ENCODE measurements at regions not wholly inside any gene's neighbourhood (a gene's known extent, or its start where the extent isn't known, plus 50 kb on each side); places are given as distances from the start of the nearest gene placed in this dataset.
"Not testable (repeated sequence)": the region's sequence is repeated elsewhere in the genome, so short reads cannot be mapped to it uniquely, and the experiment has no call there.

GRCh38 chr10:130958981-130959751 lies 352.4 kb downstream of the TCERG1L start:
- peak in 1 of 2 donors; percentile 21 for ATAC-seq

GRCh38 chr10:130959752-130960195 lies 351.7 kb downstream of the TCERG1L start:
- ATAC-seq = no peak

GRCh38 chr10:130960531-130960930 lies 351.0 kb downstream of the TCERG1L start:
- no peak for ATAC-seq

- no peak for ATAC-seq
Observed at GRCh38 chr10:130961506-130962239, 349.8 kb downstream of the TCERG1L start.

- ATAC-seq = no peak
Observed at GRCh38 chr10:130962240-130963051, 349.1 kb downstream of the TCERG1L start.

- ATAC-seq = no peak
Observed at GRCh38 chr10:130963052-130963393, 348.5 kb downstream of the TCERG1L start.

GRCh38 chr10:130963786-130964522 lies 347.6 kb downstream of the TCERG1L start:
- ATAC-seq = no peak

GRCh38 chr10:130964771-130965170 lies 346.8 kb downstream of the TCERG1L start:
- ATAC-seq = no peak

GRCh38 chr10:130967161-130967560 lies 344.4 kb downstream of the TCERG1L start:
- ATAC-seq = no peak

- ATAC-seq = no peak
Observed at GRCh38 chr10:130967784-130968183, 343.7 kb downstream of the TCERG1L start.

- no peak for ATAC-seq
Observed at GRCh38 chr10:130968511-130968910, 343.0 kb downstream of the TCERG1L start.

GRCh38 chr10:130968964-130969363 lies 342.6 kb downstream of the TCERG1L start:
- ATAC-seq = no peak

GRCh38 chr10:130969700-130970099 lies 341.8 kb downstream of the TCERG1L start:
- no peak for ATAC-seq

GRCh38 chr10:130970341-130971122 lies 341.0 kb downstream of the TCERG1L start:
- ATAC-seq = no peak

GRCh38 chr10:130971123-130971435 lies 340.4 kb downstream of the TCERG1L start:
- ATAC-seq = no peak

GRCh38 chr10:130973127-130973839 lies 338.2 kb downstream of the TCERG1L start:
- no peak for ATAC-seq

GRCh38 chr10:130974166-130974565 lies 337.4 kb downstream of the TCERG1L start:
- ATAC-seq = no peak

GRCh38 chr10:130975351-130975750 lies 336.2 kb downstream of the TCERG1L start:
- ATAC-seq = not testable (repeated sequence)

- ATAC-seq = no peak
Observed at GRCh38 chr10:130982802-130983201, 328.7 kb downstream of the TCERG1L start.

GRCh38 chr10:130983749-130984148 lies 327.8 kb downstream of the TCERG1L start:
- no peak for ATAC-seq

- ATAC-seq = no peak
Observed at GRCh38 chr10:130984686-130985085, 326.8 kb downstream of the TCERG1L start.

Data from activated CD4-positive, CD25-positive, alpha-beta regulatory T cell treated with anti-CD3 and anti-CD28 coated beads, Interleukin-2, amount 50 U/mL, for 24 hours (primary cell).